ENCODE measurements at regions not wholly inside any gene's neighbourhood (a gene's known extent, or its start where the extent isn't known, plus 50 kb on each side); places are given as distances from the start of the nearest gene placed in this dataset.

DNA sequence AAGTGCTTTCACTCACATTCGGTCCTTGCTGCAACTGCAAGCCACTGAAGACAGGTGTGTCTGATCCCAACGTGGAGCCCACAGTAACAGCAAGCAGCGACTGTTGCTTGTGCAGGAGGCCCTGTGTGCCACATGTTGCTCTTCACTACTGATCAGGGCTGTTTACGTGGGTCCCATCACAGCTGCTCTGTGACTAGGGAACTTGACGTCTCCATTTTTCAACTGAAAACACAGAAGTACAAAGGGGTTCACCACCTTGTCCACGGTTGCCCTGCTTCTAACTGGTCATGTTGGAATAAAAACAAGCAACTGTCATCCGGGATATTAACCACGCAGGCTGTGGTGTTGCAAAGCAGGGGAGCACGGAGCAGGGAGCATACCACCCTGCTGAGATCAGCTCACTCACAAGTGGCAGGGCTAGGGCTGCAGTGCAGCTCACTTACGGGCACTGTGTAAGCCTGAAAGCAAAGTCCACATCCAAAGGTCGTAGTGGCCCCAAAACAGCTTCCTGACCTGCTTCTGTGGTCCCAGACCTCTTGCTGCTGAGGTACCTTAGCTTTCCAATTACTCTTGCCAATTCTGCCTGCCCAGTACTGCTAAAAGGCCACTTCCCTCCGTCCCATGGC lies 105.8 kb upstream of the DUSP22 start:
- peak; percentile 13 to 16 for ATAC-seq (ENCODE audit: low read depth in 2 of 2)
- peak overlapping the region in 4 of 6 donors; percentile 35 to 90 (median 74) for H3K27ac Mint-ChIP-seq
- no peak for DNase-seq
- H3K4me3 Mint-ChIP-seq, result peak overlapping the region in 4 of 8 donors; percentile 45 to 62 (median 55)
- H3K4me1 Mint-ChIP-seq, result peaks cover 67 to 88% (median 80%) of the 10 kb centered on the region in 3 donors
- H3K36me3 Mint-ChIP-seq, result no peaks in the 10 kb centered on the region
- no peaks in the 10 kb centered on the region for H3K9me3 Mint-ChIP-seq
- H3K27me3 Mint-ChIP-seq, result no peaks in the 10 kb centered on the region

DNA sequence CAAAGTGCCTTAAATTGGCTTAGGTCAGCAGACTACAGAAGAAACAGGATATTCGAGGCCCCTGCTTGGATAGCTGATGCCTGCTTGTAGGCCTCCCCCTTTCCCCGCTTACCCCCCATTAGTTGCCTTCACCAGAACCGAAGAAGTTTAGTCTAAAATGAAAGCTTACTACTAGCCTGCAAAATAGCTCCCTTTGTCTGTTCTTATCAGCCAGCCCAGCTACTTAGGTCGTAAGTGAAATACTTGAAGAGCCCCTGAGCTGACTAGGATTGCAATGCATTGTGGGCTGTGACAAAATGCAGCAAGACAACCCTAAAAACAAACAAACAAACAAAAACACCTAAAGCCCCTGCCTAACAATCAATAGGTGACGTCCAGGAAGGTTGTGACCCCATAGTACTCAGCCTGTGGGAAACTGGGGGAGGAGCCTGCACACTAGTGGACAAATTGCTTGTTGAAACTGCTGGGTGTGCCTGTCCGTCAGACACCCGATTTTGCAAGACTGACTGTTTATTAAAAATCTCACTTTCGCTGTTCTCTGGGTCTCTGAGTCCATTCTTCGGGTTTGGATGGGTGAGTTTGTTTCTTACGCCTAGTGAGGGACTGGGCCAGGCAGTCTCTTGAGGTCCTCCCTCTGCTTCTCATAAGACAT lies 105.0 kb upstream of the DUSP22 start:
- peak overlapping the region in 4 of 8 donors; percentile 37 to 79 (median 48) for H3K4me3 Mint-ChIP-seq
- no peaks in the 10 kb centered on the region for H3K36me3 Mint-ChIP-seq
- H3K27ac Mint-ChIP-seq, result peak overlapping the region in 5 of 6 donors; percentile 16 to 76 (median 64)
- H3K9me3 Mint-ChIP-seq, result no peaks in the 10 kb centered on the region
- H3K27me3 Mint-ChIP-seq, result no peaks in the 10 kb centered on the region
- DNase-seq, result no peak
- no peak for ATAC-seq (ENCODE audit: low read depth in 2 of 2)
- peaks cover 65 to 84% (median 81%) of the 10 kb centered on the region in 3 donors for H3K4me1 Mint-ChIP-seq

DNA sequence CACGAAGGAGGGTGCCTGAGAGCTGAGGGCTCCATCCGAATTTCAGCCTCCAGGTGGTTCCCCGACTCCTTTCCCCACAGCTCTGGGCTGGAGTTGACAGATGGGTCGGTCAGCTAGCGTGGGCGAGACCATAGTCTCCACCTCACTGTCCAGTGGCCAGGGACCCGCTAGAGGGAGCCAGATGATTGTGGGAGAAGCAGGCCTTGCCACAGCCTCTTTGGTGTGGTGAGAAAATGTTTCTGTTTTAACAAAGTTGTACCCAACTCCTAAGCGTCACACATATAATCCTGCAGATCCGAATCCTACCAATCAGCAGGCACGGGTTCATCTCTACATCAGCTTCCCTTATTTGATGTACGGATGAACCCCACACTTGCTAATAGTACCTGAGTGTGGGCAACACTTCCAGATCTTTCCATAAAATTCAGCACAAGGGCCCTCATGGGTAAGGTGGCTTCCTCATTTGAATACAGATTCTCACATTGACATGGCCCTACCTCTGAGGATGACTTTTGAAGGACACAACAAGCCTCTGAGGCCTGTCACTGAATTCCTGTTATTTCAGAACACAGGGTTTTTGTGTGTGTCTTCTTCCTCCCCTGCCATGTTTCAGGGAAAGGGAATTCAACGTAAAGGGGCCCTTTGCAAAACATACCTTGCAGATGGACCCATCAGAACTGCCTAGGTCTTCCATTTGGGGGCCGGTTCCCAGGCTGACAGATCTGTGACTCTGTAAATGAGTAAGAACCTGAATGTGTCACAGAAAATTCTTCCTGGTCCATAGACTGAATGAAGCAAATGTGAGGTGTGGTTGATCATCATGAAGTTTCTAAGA lies 103.2 kb upstream of the DUSP22 start:
- H3K27me3 Mint-ChIP-seq, result no peaks in the 10 kb centered on the region
- H3K9me3 Mint-ChIP-seq, result no peaks in the 10 kb centered on the region
- no peaks in the 10 kb centered on the region for H3K36me3 Mint-ChIP-seq
- peak overlapping the region in 4 of 6 donors; percentile 36 to 78 (median 65) for H3K27ac Mint-ChIP-seq
- DNase-seq (peak; percentile 69), ATAC-seq (ENCODE audit: low read depth in 2 of 2) (peak; percentile 67 to 71)
- H3K4me3 Mint-ChIP-seq, result peak overlapping the region in 3 of 8 donors; percentile 3 to 79 (median 74)
- H3K4me1 Mint-ChIP-seq, result peaks cover 71 to 86% (median 83%) of the 10 kb centered on the region in 3 donors

DNA sequence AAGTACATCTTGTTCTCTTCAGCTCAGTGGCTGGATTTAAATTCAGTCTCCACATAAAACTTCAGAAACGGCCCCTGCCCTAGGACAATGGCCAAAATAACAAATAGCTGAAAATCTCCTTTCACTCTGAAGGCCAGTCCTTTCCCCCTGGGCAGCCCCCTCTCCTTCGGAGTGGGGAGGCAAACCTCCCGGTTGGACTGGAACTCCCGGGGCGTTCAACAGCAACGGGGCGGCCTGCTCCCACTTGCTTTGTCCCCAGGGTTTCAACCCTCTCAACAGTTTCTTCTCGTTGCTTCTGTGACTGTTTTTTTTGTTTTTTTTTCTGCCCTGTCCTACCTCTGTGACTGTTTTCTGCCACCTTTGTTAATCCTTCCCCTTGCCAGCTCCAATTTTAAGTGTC lies 102.6 kb upstream of the DUSP22 start:
- Mint-ChIP-seq H3K27me3 (no peaks in the 10 kb centered on the region), H3K27ac (peak overlapping the region in 4 of 6 donors; percentile 0 to 86 (median 28)), H3K4me3 (peak overlapping the region in 5 of 8 donors; percentile 21 to 79 (median 33)), H3K36me3 (no peaks in the 10 kb centered on the region), H3K9me3 (no peaks in the 10 kb centered on the region), H3K4me1 (peaks cover 66 to 85% (median 83%) of the 10 kb centered on the region in 3 donors)
- ATAC-seq (ENCODE audit: low read depth in 2 of 2) (no peak), DNase-seq (no peak)

DNA sequence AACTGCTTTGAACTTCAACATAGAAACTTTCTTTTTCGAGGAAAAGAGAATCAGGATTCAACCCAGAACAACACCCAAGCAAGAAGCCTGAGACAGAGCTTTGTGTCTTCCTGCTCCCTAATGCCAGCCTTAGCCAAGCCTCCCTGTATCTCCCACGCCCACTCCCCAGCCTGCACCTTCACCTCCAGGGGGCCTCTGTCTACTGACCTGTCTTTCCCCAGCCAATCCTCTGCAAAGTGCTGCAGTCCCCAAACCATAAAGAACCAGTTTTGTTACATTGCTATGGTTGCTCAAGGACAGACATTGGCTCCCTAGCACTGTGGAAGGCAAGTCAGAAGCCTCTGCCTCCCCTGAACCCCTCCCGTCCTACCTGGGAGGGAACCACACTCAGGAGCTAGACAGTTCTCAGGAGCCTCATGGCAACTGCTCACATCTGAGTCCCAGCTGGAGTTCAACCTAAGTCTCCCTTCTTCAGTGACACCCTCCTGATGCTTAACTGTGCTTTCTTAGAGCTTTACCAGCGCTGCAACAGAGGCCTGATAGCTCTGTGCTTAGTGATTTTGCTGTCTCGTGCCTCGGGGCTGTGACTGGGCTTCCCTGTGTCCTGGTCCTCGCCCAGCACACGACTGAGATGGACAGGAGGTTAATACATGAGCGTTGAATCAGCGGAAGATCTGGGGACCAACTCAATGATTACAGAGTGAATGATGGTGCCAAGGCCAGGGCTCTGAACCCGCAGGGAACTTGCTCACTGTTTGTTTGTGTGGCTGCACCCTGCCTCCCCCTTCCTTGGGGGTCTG lies 101.5 kb upstream of the DUSP22 start:
- DNase-seq (no peak), ATAC-seq (ENCODE audit: low read depth in 2 of 2) (no peak)
- H3K27me3 Mint-ChIP-seq, result no peaks in the 10 kb centered on the region
- H3K27ac Mint-ChIP-seq, result peak overlapping the region in 4 of 6 donors; percentile 4 to 54 (median 36)
- no peaks in the 10 kb centered on the region for H3K9me3 Mint-ChIP-seq
- peak overlapping the region in 3 of 8 donors; percentile 14 to 33 (median 26) for H3K4me3 Mint-ChIP-seq
- H3K36me3 Mint-ChIP-seq, result no peaks in the 10 kb centered on the region
- peaks cover 65 to 80% (median 79%) of the 10 kb centered on the region in 3 donors for H3K4me1 Mint-ChIP-seq

DNA sequence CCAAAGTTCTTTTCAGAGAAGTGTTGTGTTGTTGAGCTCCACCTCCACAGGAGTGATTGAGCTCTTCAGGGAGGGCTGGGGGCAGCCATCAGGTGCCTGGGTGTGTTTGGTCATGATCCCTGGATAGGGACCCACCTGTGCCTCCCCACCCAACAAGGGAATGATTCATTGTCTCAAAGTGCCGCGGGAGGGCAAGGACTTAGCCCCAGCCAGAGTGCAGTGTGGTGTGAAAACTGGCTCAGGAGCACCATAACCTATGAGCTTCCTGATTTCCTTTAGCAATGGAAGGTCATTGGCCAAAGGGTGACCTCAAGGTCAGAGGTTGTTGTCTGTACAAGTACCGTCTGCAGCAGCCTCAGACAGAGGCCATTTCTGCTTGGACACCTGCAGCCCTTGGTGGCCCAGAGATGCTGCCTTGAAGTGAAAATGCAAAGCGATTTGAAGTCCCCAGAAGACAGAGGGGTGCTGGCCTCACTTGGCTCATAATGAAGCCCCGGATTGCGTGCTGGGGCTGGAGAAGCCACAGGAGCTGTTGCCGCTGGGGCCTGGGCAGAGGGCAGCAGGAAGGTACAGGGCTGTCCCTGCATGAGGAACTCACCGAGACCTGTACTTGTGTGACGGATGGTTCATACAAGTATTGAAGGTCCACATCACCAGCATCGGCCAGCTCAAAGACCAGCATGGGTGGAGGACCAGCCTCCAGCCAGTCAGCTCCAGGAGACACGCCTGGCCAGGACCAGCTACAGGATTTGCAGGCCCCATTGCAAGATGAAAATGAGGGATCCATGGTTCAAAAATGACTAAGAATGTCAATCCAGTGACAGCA lies 100.6 kb upstream of the DUSP22 start:
- peaks cover 61 to 77% (median 74%) of the 10 kb centered on the region in 3 donors for H3K4me1 Mint-ChIP-seq
- H3K4me3 Mint-ChIP-seq, result no peak overlapping the region
- H3K27me3 Mint-ChIP-seq, result no peaks in the 10 kb centered on the region
- DNase-seq, result no peak
- no peak for ATAC-seq (ENCODE audit: low read depth in 2 of 2)
- H3K27ac Mint-ChIP-seq, result peak overlapping the region in 1 of 6 donors; percentile 54
- peaks cover 0 to 6% (median 0%) of the 10 kb centered on the region in 7 donors for H3K9me3 Mint-ChIP-seq
- no peaks in the 10 kb centered on the region for H3K36me3 Mint-ChIP-seq

DNA sequence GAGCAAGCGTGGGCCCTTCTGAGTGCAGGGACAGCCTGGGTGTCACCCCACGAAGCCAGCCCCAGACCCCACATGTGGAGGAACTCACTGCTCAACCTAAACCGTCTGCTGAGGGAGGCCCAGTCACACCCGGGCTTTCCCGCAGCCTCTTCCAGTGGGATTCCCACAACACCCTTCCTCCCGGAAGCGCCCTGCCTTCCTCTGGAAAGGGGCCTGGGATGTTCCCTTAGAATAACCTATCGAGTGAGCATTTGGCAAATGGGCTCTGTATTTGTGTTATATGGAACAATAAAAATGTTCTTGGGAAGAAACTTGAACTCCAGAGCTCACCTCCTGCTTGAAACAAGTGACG lies 100.0 kb upstream of the DUSP22 start:
- DNase-seq (no peak), ATAC-seq (ENCODE audit: low read depth in 2 of 2) (no peak)
- Mint-ChIP-seq H3K4me1 (peaks cover 60 to 71% (median 70%) of the 10 kb centered on the region in 3 donors), H3K9me3 (peaks cover 0 to 7% (median 0%) of the 10 kb centered on the region in 7 donors), H3K27me3 (no peaks in the 10 kb centered on the region), H3K27ac (peak overlapping the region in 4 of 6 donors; percentile 13 to 54 (median 36)), H3K36me3 (no peaks in the 10 kb centered on the region), H3K4me3 (peak overlapping the region in 1 of 8 donors; percentile 71)

DNA sequence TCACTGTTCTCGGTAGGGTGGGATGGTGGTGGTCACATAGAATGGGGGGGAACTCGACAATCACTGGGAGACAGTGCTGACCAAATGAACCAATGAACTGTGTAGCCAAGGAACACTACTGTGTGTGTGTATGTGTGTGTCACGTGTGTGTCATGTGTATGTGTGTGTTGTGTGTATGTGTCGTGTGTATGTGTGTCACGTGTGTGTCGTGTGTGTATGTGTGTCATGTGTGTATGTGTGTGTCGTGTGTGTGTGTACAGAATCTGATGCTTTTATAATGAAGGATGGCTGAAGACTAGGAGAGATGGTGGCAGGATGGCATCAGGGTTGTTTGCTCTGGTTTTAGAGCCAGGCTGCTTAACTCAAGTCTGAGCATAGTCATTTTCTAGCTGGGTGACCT lies 99.1 kb upstream of the DUSP22 start:
- peaks cover 0 to 7% (median 0%) of the 10 kb centered on the region in 7 donors for H3K9me3 Mint-ChIP-seq
- no peaks in the 10 kb centered on the region for H3K27me3 Mint-ChIP-seq
- no peak for DNase-seq
- peaks cover 54 to 66% (median 62%) of the 10 kb centered on the region in 3 donors for H3K4me1 Mint-ChIP-seq
- no peak for ATAC-seq (ENCODE audit: low read depth in 2 of 2)
- H3K4me3 Mint-ChIP-seq, result peak overlapping the region in 3 of 8 donors; percentile 5 to 57 (median 13)
- no peaks in the 10 kb centered on the region for H3K36me3 Mint-ChIP-seq
- peak overlapping the region in 4 of 6 donors; percentile 15 to 79 (median 36) for H3K27ac Mint-ChIP-seq

DNA sequence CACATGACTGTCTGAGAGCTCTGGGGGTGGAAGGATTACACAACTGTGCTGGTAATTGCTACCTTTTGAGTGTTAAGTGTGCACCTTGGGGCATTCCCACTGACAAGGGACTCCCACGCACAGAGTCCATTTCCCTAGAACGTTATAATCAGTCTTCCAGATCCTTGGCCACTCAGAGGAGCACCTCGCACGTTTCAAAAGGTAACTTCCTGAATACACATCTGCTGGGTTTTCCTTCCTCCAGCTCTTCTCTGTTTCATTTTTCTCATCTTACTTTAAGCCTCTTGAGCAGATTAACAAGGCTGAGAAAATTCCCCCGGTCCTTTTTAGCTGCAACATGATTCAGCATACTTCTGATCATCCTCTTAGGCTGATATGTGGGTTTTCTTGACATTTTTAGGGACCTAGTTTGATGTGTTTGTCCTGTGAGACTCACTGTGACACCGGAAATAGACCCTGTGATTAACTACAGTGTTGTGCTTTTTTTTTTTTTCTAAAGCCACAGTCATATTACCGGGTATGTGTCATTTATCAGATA lies 98.4 kb upstream of the DUSP22 start:
- peak; percentile 71 to 78 for ATAC-seq (ENCODE audit: low read depth in 2 of 2)
- H3K4me1 Mint-ChIP-seq, result peaks cover 50 to 60% (median 59%) of the 10 kb centered on the region in 3 donors
- H3K27ac Mint-ChIP-seq, result peak overlapping the region; percentile 5 to 89 (median 36)

DNA sequence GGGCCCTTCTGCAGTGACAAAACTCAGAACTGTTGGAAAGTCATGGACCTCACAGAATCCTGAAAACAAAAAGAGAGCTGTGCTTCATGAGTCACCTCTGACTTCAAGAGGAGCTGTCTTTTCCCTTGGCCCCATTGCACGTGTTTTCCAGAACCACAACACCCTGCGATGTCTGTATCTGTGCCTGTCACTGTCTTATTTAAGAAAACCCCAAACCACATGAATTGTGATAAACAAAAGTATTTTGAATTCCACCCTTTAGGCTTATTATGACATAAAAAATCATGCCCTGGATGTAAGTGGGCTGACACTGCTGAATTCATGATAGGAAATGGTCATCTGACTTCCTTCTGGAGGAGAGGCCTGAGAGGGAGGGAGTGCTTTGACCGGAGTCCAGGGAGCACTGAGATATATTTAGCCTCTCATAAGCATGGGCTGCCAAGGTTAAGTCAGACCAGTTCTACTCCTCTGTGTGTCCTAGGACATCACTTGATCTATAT lies 96.4 kb upstream of the DUSP22 start:
- peaks cover 40 to 47% (median 43%) of the 10 kb centered on the region in 3 donors for H3K4me1 Mint-ChIP-seq
- no peak overlapping the region for H3K4me3 Mint-ChIP-seq
- H3K36me3 Mint-ChIP-seq, result no peaks in the 10 kb centered on the region
- no peaks in the 10 kb centered on the region for H3K27me3 Mint-ChIP-seq
- DNase-seq (no peak), ATAC-seq (ENCODE audit: low read depth in 2 of 2) (no peak)
- H3K27ac Mint-ChIP-seq, result no peak overlapping the region
- peaks cover 0 to 7% (median 0%) of the 10 kb centered on the region in 7 donors for H3K9me3 Mint-ChIP-seq

More for the DNA sequence above, 98.4 kb upstream of the DUSP22 start:
- DNase-seq, result peak; percentile 43
- Mint-ChIP-seq H3K36me3 (no peaks in the 10 kb centered on the region), H3K9me3 (peaks cover 0 to 7% (median 0%) of the 10 kb centered on the region in 7 donors), H3K27me3 (no peaks in the 10 kb centered on the region), H3K4me3 (peak overlapping the region in 5 of 8 donors; percentile 5 to 52 (median 31))

DNA sequence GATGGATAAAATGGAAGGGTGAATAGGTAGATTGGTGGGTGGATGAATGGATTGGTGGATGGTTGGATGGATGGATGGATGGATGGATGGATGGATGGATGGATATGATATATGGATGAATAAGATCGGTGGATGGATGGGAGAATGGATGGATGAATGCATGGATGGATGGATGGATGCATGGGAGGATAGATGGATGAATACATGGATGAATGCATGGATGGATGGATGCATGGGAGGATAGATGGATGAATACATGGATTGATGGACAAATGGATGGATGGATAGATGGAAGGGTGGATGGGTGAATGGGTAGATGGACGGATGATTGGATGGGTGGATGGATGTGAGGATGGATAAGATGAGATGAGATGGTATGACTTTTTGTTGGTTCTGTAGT lies 95.7 kb upstream of the DUSP22 start:
- peak overlapping the region in 1 of 8 donors; percentile 35 for H3K4me3 Mint-ChIP-seq
- no peak for ATAC-seq (ENCODE audit: low read depth in 2 of 2)
- peaks cover 35 to 43% (median 39%) of the 10 kb centered on the region in 3 donors for H3K4me1 Mint-ChIP-seq
- peak overlapping the region in 1 of 6 donors; percentile 44 for H3K27ac Mint-ChIP-seq
- peaks cover 0 to 7% (median 0%) of the 10 kb centered on the region in 7 donors for H3K9me3 Mint-ChIP-seq
- no peaks in the 10 kb centered on the region for H3K36me3 Mint-ChIP-seq
- H3K27me3 Mint-ChIP-seq, result no peaks in the 10 kb centered on the region
- no peak for DNase-seq
